SJSA1 (cell line): ENCODE measurements at regions not wholly inside any gene's neighbourhood (a gene's known extent, or its start where the extent isn't known, plus 50 kb on each side); places are given as distances from the start of the nearest gene placed in this dataset.
"Not testable (repeated sequence)": the region's sequence is repeated elsewhere in the genome, so short reads cannot be mapped to it uniquely, and the experiment has no call there.

Experiments used
- DNase-seq, 2 experiments: peaks; one replicate each; pipeline ENCODE4 v3.0.0-alpha.2; 2015 to 2020; ENCODE audit warnings: low spot score in 2 of 2, low read depth in 1 of 2
- H3K27ac ChIP-seq: fragments of 250-450 bp; sonication (Bioruptor Pico); 2 replicates; pipeline ENCODE4 v1.5.1; 2020; ENCODE audit warnings: mild to moderate bottlenecking, moderate library complexity
- H3K27me3 ChIP-seq: fragments of 250-450 bp; sonication (Bioruptor Pico); replicated peaks from 2 replicates; pipeline ENCODE4 v1.5.1; 2020; ENCODE audit warnings: mild to moderate bottlenecking, moderate library complexity
- H3K36me3 ChIP-seq: fragments of 250-450 bp; sonication (Bioruptor Pico); 2 replicates; pipeline ENCODE4 v1.5.1; 2020; ENCODE audit warnings: mild to moderate bottlenecking
- H3K4me1 ChIP-seq: fragments of 250-450 bp; sonication (Bioruptor Pico); replicated peaks from 2 replicates; pipeline ENCODE4 v1.6.1; 2021; ENCODE audit warnings: mild to moderate bottlenecking
- H3K4me3 ChIP-seq: fragments of 250-450 bp; sonication (Bioruptor Pico); 2 replicates; pipeline ENCODE4 v1.5.1; 2020; ENCODE audit warnings: mild to moderate bottlenecking
- H3K9me3 ChIP-seq: fragments of 250-450 bp; sonication (Bioruptor Pico); replicated peaks from 2 replicates; pipeline ENCODE4 v1.5.1; 2020; ENCODE audit warnings: mild to moderate bottlenecking

DNA sequence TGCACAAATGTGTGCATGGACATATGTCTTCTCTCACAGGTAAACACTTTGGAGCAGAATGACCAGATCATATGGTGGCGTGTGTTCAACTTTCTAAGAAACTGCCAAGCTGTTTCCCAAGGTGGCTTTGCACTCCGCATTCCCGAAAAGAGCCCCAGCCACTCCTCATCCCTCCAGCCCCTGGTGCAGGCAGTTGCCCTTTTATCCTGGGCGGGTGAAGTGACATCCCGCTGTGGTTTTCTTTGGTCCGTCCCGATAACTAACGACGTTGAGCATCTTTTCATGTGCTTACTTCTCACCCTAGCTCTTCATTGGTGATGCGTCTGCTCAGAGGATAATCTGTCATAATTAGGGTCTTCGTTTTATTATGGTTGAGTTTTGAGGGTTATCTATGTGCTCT lies 612.5 kb downstream of the MATN1 start:
- DNase-seq, result no peak
- Histone ChIP-seq H3K27ac (no peak overlapping the region), H3K4me1 (no peaks in the 10 kb centered on the region), H3K4me3 (no peak overlapping the region), H3K36me3 (no peaks in the 10 kb centered on the region), H3K9me3 (no peaks in the 10 kb centered on the region), H3K27me3 (peaks cover 44% of the 10 kb centered on the region)

GRCh38 chr1:30109853-30110252 lies 613.5 kb downstream of the MATN1 start:
- Histone ChIP-seq H3K9me3 (no peaks in the 10 kb centered on the region), H3K36me3 (no peaks in the 10 kb centered on the region), H3K4me1 (no peaks in the 10 kb centered on the region), H3K27me3 (peaks cover 44% of the 10 kb centered on the region), H3K4me3 (no peak overlapping the region), H3K27ac (no peak overlapping the region)
- DNase-seq, result no peak

GRCh38 chr1:30108186-30108585 lies 615.2 kb downstream of the MATN1 start:
- H3K27me3 ChIP-seq, result peaks cover 51% of the 10 kb centered on the region
- H3K4me1 ChIP-seq, result no peaks in the 10 kb centered on the region
- H3K27ac ChIP-seq, result no peak overlapping the region
- H3K4me3 ChIP-seq, result no peak overlapping the region
- H3K9me3 ChIP-seq, result no peaks in the 10 kb centered on the region
- H3K36me3 ChIP-seq, result no peaks in the 10 kb centered on the region
- no peak for DNase-seq

GRCh38 chr1:30106125-30106524 lies 617.3 kb downstream of the MATN1 start:
- Histone ChIP-seq H3K27me3 (peaks cover 51% of the 10 kb centered on the region), H3K27ac (no peak overlapping the region), H3K4me3 (no peak overlapping the region), H3K36me3 (no peaks in the 10 kb centered on the region), H3K4me1 (no peaks in the 10 kb centered on the region), H3K9me3 (no peaks in the 10 kb centered on the region)
- peak; percentile 43 to 70 for DNase-seq

- Histone ChIP-seq H3K4me1 (no peaks in the 10 kb centered on the region), H3K27ac (no peak overlapping the region), H3K36me3 (no peaks in the 10 kb centered on the region), H3K27me3 (peaks cover 35% of the 10 kb centered on the region), H3K9me3 (no peaks in the 10 kb centered on the region), H3K4me3 (no peak overlapping the region)
- DNase-seq, result no peak
Measured at GRCh38 chr1:30104551-30104950, 618.8 kb downstream of the MATN1 start.

DNA sequence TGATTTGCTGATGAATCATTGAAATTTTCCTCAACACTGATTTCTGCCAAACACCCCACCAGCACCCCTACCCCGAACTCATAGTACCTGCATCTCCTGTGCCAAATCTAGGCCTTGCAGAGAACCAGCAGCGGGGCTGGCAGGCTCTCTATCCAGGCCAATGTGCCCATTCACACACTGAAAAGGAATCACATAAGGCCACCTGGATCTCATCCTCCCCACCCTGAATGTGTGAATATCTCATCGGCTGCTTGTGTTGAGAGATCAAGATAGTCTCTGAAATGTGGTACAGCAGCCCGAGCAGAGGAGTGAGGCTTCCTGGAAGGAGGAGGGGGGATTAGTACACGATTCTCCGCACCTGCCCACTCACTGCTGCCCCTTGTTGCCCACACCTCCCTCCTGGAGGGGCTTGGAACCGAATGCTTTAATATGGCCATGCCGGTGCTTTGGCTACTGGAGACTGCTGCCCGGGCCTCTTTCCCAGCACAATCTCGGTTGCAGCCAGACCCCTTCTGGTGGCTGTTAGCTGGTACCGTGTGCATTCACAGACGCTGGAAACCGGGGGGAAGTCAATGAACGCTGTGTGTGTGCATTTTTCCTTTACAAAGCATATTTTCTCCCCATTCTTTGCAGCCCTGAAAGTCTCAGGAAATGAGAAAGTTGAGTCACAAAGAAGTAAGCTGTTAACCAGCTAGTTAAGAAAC lies 619.5 kb downstream of the MATN1 start:
- no peak overlapping the region for H3K4me3 ChIP-seq
- no peak overlapping the region for H3K27ac ChIP-seq
- DNase-seq, result no peak
- H3K4me1 ChIP-seq, result no peaks in the 10 kb centered on the region
- H3K27me3 ChIP-seq, result peaks cover 28% of the 10 kb centered on the region
- H3K9me3 ChIP-seq, result no peaks in the 10 kb centered on the region
- H3K36me3 ChIP-seq, result no peaks in the 10 kb centered on the region

DNA sequence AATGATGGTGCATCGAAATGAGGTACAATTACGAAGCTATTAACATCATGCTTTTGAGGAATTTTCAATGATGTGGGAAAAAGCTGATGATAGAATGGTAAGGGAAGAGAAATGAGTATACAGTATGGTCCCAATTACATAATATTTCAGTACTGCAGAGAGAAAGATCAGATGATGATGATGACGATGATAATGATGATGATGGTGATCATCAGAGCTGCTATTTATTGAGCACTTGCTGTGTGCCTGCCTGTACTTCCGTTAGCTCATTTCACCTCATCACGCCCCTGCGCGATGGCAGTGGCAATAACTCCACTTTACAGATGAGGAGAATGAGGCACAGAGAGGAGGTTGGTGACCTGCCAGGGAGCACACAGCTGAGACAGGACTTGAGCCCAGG lies 620.8 kb downstream of the MATN1 start:
- no peak for DNase-seq
- H3K27ac ChIP-seq, result no peak overlapping the region

DNA sequence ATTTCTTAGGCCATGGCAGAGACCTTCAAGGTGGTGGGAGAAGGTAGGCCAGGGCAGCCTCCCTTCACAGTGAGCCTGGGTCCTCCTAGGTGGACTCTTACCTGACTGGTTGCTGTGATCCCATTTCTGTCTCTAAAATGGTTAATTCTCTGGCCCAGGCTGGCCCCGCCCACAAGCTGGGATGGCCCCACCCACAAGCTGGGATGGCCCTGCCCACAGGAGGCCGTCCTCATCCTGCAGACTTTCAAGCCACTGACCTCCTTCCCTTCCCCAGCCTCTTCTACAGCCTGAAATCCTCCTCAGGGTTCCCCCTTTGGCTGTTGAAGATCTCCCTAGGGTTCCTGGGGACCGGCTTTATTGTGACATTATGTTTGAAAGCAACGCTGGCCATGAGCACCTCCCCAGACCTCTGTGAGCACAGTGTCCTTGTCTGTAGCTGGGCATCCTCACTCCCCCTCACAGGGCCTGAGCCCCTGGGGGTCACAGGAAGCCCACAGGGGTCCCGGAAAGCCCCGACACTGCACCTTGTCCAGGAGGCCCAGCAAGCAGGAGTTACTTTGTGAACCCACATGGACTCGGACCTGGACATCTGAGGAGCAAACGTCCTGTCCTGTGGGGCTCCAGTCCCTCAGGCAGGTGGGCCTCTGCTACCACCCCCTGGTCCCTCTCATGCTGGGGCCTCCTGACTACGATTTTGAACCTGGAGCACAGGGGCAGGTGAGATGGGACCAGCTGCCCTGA lies 621.7 kb downstream of the MATN1 start:
- H3K4me1 ChIP-seq, result no peaks in the 10 kb centered on the region
- no peak overlapping the region for H3K4me3 ChIP-seq
- H3K27me3 ChIP-seq, result peaks cover 12% of the 10 kb centered on the region; the same call in 1 of the 2 replicates
- H3K9me3 ChIP-seq, result no peaks in the 10 kb centered on the region
- DNase-seq, result peak in 1 of 2 experiments; percentile 4
- H3K27ac ChIP-seq, result no peak overlapping the region
- H3K36me3 ChIP-seq, result no peaks in the 10 kb centered on the region

More for the DNA sequence above, 620.8 kb downstream of the MATN1 start:
- H3K27me3 ChIP-seq, result peaks cover 16% of the 10 kb centered on the region
- no peaks in the 10 kb centered on the region for H3K9me3 ChIP-seq
- H3K4me1 ChIP-seq, result no peaks in the 10 kb centered on the region
- no peak overlapping the region for H3K4me3 ChIP-seq
- H3K36me3 ChIP-seq, result no peaks in the 10 kb centered on the region

- Histone ChIP-seq H3K27me3 (peaks cover 7% of the 10 kb centered on the region; the same call in 1 of the 2 replicates), H3K4me3 (no peak overlapping the region), H3K36me3 (no peaks in the 10 kb centered on the region), H3K4me1 (no peaks in the 10 kb centered on the region), H3K27ac (no peak overlapping the region), H3K9me3 (no peaks in the 10 kb centered on the region)
- no peak for DNase-seq
Measured at GRCh38 chr1:30101016-30101415, 622.4 kb downstream of the MATN1 start.

DNA sequence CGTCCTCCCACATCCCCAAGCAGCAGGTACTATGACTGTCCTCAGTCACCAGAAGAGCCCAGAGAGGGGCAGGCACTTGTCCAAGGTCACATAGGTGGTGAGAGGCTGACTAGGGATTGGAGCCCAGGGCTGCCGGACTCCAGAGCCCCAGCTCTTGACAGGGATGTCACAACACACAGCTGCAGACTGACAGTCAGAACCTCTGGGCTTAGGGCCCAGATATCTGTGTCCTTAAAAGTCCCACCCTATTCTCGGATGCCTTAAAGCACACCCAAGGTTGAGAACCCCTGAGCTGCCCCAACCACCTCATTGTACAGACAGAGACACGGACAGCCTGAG lies 622.9 kb downstream of the MATN1 start:
- Histone ChIP-seq H3K27me3 (peaks cover 7% of the 10 kb centered on the region; the same call in 1 of the 2 replicates), H3K4me3 (no peak overlapping the region), H3K4me1 (no peaks in the 10 kb centered on the region), H3K36me3 (no peaks in the 10 kb centered on the region), H3K9me3 (no peaks in the 10 kb centered on the region), H3K27ac (no peak overlapping the region)
- no peak for DNase-seq

GRCh38 chr1:30099587-30100523 lies 623.5 kb downstream of the MATN1 start:
- no peaks in the 10 kb centered on the region for H3K36me3 ChIP-seq
- peaks cover 7% of the 10 kb centered on the region; the same call in 1 of the 2 replicates for H3K27me3 ChIP-seq
- H3K27ac ChIP-seq, result no peak overlapping the region
- no peak for DNase-seq
- no peaks in the 10 kb centered on the region for H3K4me1 ChIP-seq
- H3K9me3 ChIP-seq, result no peaks in the 10 kb centered on the region
- no peak overlapping the region for H3K4me3 ChIP-seq

DNA sequence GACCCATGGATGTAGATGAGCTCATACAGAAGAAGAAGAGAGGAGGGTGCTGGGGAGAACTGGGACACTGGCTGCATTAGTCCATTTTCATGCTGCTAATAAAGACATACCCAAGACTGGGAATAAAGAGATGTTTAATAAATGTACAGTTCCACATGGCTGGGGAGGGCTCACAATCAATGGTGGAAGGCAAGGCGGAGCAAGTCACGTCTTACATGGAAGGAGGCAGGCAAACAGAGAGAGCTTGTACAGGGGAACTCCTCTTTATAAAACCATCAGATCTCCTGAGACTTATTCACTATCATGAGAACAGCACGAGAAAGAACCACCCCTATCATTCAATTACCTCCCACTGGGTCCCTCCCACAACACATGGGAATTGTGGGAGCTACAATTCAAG lies 625.5 kb downstream of the MATN1 start:
- H3K9me3 ChIP-seq, DNase-seq, H3K27me3 ChIP-seq, H3K4me1 ChIP-seq, H3K36me3 ChIP-seq, H3K27ac ChIP-seq, H3K4me3 ChIP-seq: not testable (repeated sequence)

GRCh38 chr1:30095451-30096025 lies 627.8 kb downstream of the MATN1 start:
- H3K36me3 ChIP-seq, result no peaks in the 10 kb centered on the region
- no peaks in the 10 kb centered on the region for H3K4me1 ChIP-seq

More at GRCh38 chr1:30095451-30096025, 627.8 kb downstream of the MATN1 start:
- Histone ChIP-seq H3K9me3 (peaks cover 17% of the 10 kb centered on the region), H3K27me3 (no peaks in the 10 kb centered on the region; the same call in 1 of the 2 replicates), H3K4me3 (no peak overlapping the region), H3K27ac (no peak overlapping the region)
- DNase-seq, result no peak
